Dendritic cell treated with granulocyte-macrophage colony-stimulating factor and Interleukin-4, amounts not matched to agents 40 ng/mL and 50 ng/mL, for 4 days (primary cell): ENCODE measurements at regions not wholly inside any gene's neighbourhood (a gene's known extent, or its start where the extent isn't known, plus 50 kb on each side); places are given as distances from the start of the nearest gene placed in this dataset.
A peak's percentile ranks its signal among the peaks of the same experiment; 100 is the strongest.

Source experiments
- H3K27ac Mint-ChIP-seq: one replicate; pipeline ENCODE4 v1.8.0; 2022; ENCODE audit warnings: mild to moderate bottlenecking, mixed read lengths
- H3K27me3 Mint-ChIP-seq: one replicate; pipeline ENCODE4 v1.8.0; 2022; ENCODE audit warnings: mild to moderate bottlenecking, mixed read lengths
- H3K36me3 Mint-ChIP-seq: one replicate; pipeline ENCODE4 v1.8.0; 2022; ENCODE audit warnings: low read depth, mixed read lengths
- H3K4me1 Mint-ChIP-seq: one replicate; pipeline ENCODE4 v1.8.0; 2022; ENCODE audit warnings: low read depth, mixed read lengths
- H3K4me3 Mint-ChIP-seq: one replicate; pipeline ENCODE4 v1.8.0; 2022; ENCODE audit warnings: mild to moderate bottlenecking, moderate library complexity, mixed read lengths
- H3K9me3 Mint-ChIP-seq: one replicate; pipeline ENCODE4 v1.8.0; 2022; ENCODE audit warnings: mixed read lengths
- intact Hi-C: fragments of 100-400 bp; cut with micrococcal nuclease; formaldehyde crosslinking; loops from one replicate; pipeline ENCODE4 v1.15.0; 2022

DNA sequence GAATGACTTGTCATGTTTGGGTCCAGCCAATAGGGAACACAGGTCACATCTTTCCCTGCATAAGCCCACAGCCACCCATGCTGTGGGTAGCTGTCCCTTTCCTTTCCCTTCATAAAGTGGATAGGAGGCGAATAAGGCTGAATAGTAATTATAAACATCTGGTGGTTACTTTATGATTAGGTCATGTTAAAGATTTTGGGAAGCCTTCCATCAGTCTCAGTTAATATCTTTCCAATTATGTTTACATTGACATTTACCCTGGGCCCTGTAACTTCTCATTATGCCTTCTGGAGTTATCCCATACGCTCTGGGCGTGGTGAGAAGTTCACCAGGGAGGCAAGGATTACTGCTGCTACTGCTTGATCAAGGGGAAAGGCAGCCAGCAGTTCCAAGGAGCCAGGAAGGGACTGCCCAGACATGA, 197.2 kb downstream of the HLX start:
- Mint-ChIP-seq H3K36me3 (no peaks in the 10 kb centered on the region), H3K9me3 (no peaks in the 10 kb centered on the region)
- intact Hi-C loops, result no loop called here

DNA sequence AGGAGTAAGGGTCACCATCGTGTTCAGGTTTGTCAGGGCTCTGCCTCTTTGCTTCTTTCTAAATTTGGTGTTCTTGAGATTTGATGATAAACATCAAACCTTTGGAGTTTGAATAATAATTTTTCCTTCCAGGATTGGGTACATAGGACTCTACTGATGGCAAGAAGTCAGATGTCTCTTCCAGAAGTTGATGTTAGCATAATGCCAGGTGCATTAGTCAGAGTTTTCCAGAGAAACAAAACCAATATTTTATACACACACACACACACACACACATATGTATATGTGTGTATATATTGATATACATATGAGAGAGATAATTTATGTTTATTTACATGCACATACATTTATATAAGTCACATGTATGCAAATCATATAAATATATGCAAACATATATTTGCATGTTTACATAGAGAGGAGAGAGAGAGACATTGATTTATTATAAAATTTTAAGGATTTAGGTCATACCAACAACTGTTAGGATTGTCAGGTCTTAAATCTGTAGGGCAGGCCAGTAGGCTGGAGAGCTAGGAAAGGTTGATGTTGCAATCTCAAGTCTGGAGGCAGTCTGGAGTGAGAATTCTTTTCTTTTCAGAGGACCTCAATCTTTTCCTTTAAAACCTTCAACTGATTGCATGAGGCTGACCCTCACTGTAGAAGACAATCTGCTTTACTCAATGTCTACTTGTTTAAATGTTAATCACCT, 199.2 kb downstream of the HLX start:
- intact Hi-C loops, result no loop called here
- Mint-ChIP-seq H3K4me3 (no peak overlapping the region), H3K9me3 (no peaks in the 10 kb centered on the region), H3K4me1 (peaks cover 30% of the 10 kb centered on the region), H3K27me3 (peaks cover 9% of the 10 kb centered on the region), H3K27ac (no peak overlapping the region), H3K36me3 (no peaks in the 10 kb centered on the region)

More for the DNA sequence above, 197.2 kb downstream of the HLX start:
- peak overlapping the region; percentile 38 for H3K27ac Mint-ChIP-seq
- H3K4me1 Mint-ChIP-seq, result peaks cover 48% of the 10 kb centered on the region
- peaks cover 5% of the 10 kb centered on the region for H3K27me3 Mint-ChIP-seq
- no peak overlapping the region for H3K4me3 Mint-ChIP-seq

DNA sequence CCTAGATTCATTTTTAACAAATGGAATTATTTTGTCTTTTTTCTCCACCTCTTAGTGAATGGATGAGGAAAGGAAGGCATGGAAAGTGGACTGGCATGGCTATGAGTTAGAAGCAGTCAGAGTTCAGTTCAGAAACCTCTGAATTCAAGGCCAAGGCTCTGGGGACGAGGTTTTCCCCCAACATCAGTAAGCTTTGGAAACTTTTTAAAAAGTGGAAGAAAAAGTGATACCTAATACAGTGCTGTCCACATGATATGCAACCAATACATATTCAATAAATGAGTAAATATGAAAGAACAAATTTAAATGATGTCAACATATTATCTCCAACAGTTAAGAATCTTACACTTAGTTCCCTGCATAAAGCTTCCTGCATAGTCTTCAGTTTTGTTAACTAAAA, 204.7 kb downstream of the HLX start:
- Mint-ChIP-seq H3K27me3 (peaks cover 19% of the 10 kb centered on the region), H3K36me3 (no peaks in the 10 kb centered on the region), H3K4me3 (no peak overlapping the region), H3K9me3 (no peaks in the 10 kb centered on the region), H3K27ac (no peak overlapping the region), H3K4me1 (peaks cover 18% of the 10 kb centered on the region)
- intact Hi-C loops, result no loop called here

DNA sequence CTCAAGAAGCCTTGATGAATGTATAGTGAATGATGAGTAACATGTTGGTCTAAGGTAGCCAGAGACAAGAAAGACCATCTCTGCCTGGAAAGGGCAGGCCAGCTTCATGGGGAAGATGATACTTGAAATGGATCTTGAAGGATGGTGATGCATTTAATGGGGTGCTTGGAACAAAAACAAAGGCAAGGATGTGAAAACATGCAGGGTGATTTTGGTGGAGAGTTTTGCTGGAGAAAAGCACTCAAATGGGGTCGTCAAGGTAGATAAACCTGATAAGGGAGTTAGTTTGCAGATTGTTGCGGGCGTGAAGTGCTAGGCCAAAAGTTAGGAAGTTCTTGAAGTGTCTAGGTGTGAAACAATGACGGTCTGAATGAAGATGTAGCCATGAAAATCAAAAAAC, 205.4 kb downstream of the HLX start:
- Mint-ChIP-seq H3K9me3 (no peaks in the 10 kb centered on the region), H3K4me1 (peaks cover 18% of the 10 kb centered on the region), H3K27me3 (peaks cover 19% of the 10 kb centered on the region), H3K4me3 (no peak overlapping the region), H3K27ac (no peak overlapping the region), H3K36me3 (no peaks in the 10 kb centered on the region)
- intact Hi-C loops, result no loop called here

DNA sequence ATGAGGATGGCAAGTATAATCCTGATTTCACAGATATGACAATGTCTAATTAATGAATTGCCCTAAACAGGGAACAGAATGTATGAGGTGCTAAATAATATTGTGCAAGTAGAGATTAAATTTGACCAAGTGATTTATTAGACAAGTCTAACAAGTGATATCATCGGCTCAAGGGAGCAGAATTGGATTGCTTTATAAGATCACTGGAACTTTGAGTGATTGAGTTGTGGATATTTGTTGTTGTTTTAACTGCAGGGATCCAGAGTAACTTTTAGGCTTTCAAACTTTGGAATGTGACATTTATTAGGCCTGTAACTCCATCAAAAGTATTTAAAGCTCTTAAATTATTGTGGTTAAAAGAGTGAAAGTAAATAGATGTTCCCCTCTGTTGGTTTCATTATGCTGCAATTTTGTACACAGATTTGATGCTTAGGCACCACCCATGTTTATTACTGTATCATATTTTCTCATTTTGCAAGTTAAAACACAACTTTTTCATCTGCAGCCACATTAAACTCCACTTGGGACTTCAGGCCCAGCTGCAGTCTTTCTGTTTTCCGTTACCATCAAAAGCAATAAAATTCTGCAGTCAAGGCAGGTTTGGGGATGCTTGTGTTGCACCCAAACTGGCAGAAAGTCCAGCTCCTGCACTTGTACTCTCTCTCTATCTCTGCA, 206.6 kb downstream of the HLX start:
- Mint-ChIP-seq H3K9me3 (peaks cover 5% of the 10 kb centered on the region), H3K4me1 (peaks cover 14% of the 10 kb centered on the region), H3K27me3 (peaks cover 16% of the 10 kb centered on the region), H3K36me3 (no peaks in the 10 kb centered on the region), H3K27ac (no peak overlapping the region), H3K4me3 (no peak overlapping the region)
- intact Hi-C loops, result no loop called here

DNA sequence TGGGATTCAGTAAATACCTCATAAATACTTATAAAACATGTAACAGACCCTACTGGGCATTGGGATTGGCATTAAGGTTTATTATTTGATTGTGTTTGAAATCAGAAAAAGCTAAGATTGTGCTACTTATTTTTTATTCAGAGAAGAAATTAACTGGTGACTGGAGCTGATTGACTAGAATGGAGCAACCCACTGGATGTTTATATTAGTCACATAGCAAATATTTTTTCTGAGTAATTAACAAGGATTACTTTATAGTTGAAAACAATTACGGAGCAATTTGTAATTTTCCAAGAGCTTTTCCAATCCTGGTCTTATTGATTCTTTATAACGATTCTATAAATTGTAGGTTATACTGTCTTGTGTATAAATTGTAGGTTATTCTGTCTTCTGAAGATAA, 208.7 kb downstream of the HLX start:
- Mint-ChIP-seq H3K4me1 (peaks cover 14% of the 10 kb centered on the region), H3K36me3 (no peaks in the 10 kb centered on the region), H3K4me3 (no peak overlapping the region), H3K9me3 (peaks cover 13% of the 10 kb centered on the region), H3K27me3 (peaks cover 11% of the 10 kb centered on the region), H3K27ac (no peak overlapping the region)
- intact Hi-C loops, result no loop called here

DNA sequence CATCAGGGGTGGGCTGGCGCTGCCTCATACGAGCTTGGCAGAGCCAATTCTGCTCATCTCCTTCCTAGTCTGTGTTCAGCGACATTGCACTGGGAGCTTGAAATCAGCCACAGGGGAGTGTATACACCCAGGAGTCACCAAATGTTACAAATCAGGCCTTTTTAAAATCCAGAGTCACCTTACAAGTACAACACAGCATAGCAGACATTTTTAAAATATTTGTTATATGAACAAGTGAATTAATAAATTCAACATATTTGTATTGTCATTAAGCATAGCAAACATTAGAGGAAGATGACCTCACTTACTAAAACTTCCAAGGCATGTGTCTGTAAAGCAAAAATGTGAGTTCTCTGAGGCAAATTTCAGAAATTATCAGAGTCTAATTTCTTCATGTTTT, 210.0 kb downstream of the HLX start:
- H3K27me3 Mint-ChIP-seq, result peaks cover 10% of the 10 kb centered on the region
- H3K27ac Mint-ChIP-seq, result no peak overlapping the region
- no peak overlapping the region for H3K4me3 Mint-ChIP-seq
- H3K9me3 Mint-ChIP-seq, result peaks cover 13% of the 10 kb centered on the region
- peaks cover 20% of the 10 kb centered on the region for H3K4me1 Mint-ChIP-seq
- intact Hi-C loops, result no loop called here
- no peaks in the 10 kb centered on the region for H3K36me3 Mint-ChIP-seq

DNA sequence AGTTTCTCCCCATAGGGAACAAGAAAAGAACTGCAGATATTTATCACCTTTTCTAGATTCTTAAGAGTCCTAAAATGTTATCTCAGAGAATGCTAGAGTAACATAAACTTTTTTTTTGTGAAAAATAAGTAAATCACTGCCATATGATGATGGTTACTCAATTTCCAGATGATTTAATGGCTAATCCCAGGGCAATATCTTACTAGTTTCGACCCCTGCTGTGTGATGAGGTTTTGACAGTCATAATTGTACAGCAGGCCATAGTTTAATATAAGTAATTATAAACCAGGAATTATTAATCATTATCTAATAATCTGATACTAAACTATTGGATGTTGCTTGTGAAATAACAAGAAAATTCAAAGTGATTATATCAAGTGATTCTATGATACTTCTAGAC, 210.6 kb downstream of the HLX start:
- peaks cover 13% of the 10 kb centered on the region for H3K9me3 Mint-ChIP-seq
- H3K27me3 Mint-ChIP-seq, result peaks cover 7% of the 10 kb centered on the region
- intact Hi-C loops, result no loop called here
- peaks cover 18% of the 10 kb centered on the region for H3K4me1 Mint-ChIP-seq
- H3K4me3 Mint-ChIP-seq, result no peak overlapping the region
- H3K36me3 Mint-ChIP-seq, result no peaks in the 10 kb centered on the region
- no peak overlapping the region for H3K27ac Mint-ChIP-seq

DNA sequence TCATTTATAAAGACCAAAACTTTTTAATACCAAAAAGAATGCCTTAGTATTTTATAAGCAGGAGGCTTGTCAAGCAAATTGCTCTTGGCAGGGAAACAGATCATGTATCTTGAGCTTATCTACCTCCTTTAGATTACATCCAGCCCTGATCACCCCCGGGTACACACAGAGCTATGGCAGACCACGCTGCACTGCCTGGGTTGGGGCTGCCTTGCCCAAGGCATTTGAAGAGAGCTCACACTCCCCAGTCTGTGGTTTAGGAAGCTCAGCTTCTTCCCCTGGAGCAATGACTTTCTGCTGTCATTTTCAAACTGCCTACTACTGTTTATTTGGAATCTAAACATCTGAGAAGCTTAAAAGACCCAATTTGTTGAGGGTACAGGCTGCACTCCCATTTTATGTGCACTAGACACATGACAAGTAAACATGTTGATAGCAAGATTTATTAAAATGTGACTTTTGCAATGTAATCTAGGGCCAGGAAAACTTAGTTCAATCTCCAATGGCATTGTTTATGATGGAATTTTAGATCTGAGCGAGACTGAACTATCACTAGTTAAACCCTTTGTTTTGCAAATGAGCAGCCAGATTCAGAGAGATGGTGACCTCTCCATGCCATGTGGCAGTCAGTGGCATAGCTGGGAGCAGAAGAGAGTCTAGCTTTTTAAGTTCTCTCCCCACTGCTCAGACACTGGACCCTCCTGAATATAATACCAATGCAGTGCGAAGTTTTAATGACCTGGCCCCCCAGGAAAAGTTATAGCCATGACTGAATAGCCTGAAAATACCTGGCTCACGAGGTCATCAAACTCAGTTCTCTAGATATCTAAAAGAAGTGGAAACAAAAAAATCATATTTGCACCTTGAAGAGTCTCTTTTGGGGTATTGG, 214.9 kb downstream of the HLX start:
- peak overlapping the region; percentile 41 for H3K27ac Mint-ChIP-seq
- peaks cover 5% of the 10 kb centered on the region for H3K27me3 Mint-ChIP-seq
- peaks cover 41% of the 10 kb centered on the region for H3K4me1 Mint-ChIP-seq
- H3K4me3 Mint-ChIP-seq, result no peak overlapping the region
- peaks cover 6% of the 10 kb centered on the region for H3K36me3 Mint-ChIP-seq
- intact Hi-C loops, result no loop called here
- peaks cover 13% of the 10 kb centered on the region for H3K9me3 Mint-ChIP-seq

DNA sequence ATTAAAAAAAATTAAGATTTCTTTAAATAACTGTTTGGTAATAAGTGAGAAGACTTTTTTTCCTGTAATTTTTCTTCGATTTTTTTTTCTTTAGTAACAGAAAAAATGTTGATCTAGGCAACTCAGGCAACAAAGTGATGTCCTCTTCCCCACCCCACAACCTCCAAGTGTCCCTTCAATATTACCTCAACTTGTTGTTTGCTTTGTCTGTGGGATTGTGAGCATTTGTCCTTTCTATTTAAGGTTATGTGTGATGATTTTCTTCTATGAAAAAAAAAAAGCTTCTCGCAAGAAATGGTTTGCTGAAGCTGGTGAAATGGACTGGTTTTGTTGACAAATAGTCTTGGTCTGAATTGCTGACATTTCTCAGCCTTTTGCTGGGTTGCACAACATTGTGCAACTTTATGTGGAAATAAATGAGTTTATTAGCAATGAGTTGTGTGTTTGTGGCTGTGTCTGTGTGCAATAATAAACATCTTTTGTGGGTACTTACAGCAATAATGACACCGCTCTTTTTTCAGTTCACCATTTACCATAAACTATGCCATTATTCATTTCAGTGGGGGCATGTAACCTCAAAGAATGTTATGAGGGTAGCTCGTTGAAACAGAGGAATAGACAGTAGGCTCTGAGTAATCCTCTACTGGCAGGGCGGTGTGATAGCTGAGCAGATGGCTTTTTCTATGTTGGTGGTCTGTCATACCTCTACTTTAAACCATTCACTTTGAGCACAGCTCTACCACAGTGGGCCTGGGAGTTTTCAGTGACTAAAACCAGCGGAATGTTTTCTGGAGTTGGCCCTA, 218.4 kb downstream of the HLX start:
- intact Hi-C loops, result loop anchor here (1.0 to 2.0 kb wide), 4 partner anchors 26 to 221 kb away; no protein-coding TSS in a partner anchor
- peaks cover 6% of the 10 kb centered on the region for H3K36me3 Mint-ChIP-seq
- H3K4me3 Mint-ChIP-seq, result no peak overlapping the region
- H3K27ac Mint-ChIP-seq, result peak overlapping the region; percentile 92
- H3K4me1 Mint-ChIP-seq, result peaks cover 71% of the 10 kb centered on the region
- H3K27me3 Mint-ChIP-seq, result peaks cover 5% of the 10 kb centered on the region
- H3K9me3 Mint-ChIP-seq, result no peaks in the 10 kb centered on the region

DNA sequence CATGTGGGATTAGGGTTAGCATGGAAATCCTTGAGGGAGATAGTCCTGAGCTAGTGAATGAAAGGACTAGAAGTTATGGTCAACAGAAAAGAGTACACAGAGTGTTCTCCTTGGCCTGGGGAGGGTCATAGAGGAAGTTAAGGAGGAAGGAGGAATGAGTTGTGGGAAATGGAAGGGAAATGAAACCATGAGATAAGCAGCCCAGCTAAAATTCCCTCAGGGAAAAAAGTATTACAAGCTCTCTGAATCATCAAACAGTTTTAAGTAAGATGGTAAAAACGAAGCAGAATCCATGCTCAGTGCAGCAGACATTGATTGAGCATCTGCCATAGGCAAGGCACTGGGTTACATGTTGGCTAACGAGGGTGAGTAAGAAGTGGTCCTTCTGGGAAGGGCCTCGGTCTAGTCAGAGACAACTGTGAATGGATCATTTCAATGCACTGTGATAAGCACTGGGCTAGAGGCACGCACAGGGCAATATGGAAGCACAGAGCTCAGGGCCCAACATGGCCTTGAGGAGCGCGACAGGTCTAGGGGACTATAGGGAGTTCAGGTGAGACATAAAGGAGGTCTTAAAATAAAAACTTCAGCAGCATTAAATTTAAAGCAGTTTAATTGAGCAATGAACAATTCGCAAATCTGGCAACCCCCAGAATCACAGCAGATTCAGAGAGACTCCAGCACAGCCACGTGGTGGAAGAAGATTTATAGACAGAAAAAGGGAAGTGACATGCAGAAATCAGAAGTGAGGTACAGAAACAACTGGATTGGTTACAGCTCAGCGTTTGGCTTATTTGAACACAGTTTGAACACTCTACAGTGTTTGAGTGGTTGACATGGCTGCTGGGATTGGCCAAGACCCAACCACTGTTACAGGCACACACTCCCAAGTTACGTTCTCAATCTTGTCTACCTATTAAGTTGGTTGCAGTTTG, 219.5 kb downstream of the HLX start:
- Mint-ChIP-seq H3K27me3 (peaks cover 6% of the 10 kb centered on the region), H3K27ac (peak overlapping the region; percentile 92), H3K9me3 (no peaks in the 10 kb centered on the region), H3K4me1 (peaks cover 77% of the 10 kb centered on the region), H3K4me3 (peak overlapping the region; percentile 1), H3K36me3 (peaks cover 6% of the 10 kb centered on the region)
- intact Hi-C loops, result loop anchor here (1.0 to 2.0 kb wide), 4 partner anchors 51 to 222 kb away; no protein-coding TSS in a partner anchor

DNA sequence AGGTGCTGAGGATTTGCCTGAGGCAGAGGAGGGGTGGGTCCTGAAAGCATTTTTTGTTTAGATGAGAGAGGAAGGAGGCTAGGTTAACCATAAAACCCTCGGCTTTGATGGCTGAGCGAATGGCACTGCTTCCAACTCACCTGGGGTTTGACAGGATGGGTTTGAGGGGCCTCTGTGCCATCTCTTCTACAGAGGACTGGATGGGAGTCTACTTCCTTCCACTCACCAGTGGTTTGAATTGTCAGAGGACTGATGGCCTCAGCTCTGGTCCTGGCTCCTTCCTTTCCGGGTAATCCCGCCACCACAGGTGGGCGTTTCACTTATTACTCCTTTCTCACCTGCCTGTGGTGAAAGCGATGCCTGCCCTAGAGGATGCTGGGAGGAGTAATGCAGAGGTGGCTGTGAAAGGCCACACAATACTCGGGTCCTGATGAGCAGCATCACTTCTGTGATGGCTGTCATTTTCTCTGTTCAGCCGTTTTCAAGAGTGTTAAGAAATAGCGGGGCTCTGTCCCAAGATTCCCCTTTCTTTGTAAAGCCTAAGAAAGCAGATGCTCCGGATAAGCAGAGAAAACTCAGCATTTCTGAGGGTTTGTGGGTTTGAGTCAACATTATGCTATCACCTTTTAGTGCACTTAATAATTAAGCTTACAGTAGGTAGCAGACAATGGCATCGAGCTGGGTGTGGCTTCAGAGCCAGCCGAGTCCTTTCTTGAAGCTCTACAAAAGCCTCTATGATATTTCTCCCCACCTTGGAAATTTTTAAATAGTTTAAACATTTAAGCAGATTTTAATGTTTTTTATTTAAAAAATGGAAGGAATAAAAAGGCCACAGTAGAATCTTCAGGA, 220.7 kb downstream of the HLX start:
- peaks cover 9% of the 10 kb centered on the region for H3K27me3 Mint-ChIP-seq
- H3K4me1 Mint-ChIP-seq, result peaks cover 82% of the 10 kb centered on the region
- no peaks in the 10 kb centered on the region for H3K9me3 Mint-ChIP-seq
- H3K27ac Mint-ChIP-seq, result peak overlapping the region; percentile 92
- intact Hi-C loops, result loop anchor here (1.0 to 2.0 kb wide), 4 partner anchors 67 to 223 kb away; no protein-coding TSS in a partner anchor
- H3K36me3 Mint-ChIP-seq, result peaks cover 6% of the 10 kb centered on the region
- H3K4me3 Mint-ChIP-seq, result no peak overlapping the region
